ENCODE measurements at regions not wholly inside any gene's neighbourhood (a gene's known extent, or its start where the extent isn't known, plus 50 kb on each side); places are given as distances from the start of the nearest gene placed in this dataset.

DNA sequence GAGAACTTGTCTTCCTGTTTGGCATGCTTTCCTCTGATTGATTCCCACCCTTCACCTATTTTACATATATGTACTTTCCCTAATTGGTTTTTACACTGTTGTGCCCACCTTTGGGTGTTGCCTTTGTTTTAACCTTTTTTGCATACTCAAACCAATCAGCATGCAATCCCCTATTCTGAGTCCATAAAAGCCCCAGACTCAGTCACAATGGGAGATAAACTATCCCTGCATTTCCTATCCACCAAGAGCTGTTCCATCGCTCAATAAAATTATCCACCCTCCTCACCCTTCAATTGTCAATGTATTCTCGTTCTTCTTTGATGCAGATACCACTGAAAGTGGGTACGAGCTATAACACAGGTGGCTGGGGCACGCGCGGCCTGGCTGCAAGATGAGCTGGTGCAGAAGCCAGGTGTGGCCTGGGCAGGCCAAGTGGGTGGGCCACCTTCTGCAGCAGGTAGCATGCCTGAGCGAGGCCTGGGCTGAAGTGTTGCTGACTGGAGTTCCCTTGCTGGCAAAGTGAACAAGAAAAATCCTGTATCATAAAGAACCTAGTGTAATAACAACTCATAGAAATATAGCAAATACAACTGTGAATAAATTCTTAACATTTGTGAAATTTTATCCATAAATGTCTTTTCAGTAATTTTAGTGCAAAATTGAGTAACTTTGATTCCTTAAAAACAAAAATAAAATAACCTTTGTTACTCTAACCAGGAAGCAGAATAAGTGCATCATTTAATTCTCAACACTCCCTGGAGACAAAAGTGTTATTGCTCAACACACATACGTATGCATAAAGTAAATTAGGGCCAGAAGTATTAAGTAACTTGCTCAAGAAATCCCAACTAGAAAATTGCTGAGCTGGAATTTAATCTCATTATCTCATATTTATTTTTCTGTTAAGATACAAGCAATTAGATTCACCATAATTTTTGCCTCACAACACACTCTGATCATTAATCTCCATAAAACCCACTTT is 685.3 kb upstream of the EDIL3 start:
- TF ChIP-seq, protein P1, sequence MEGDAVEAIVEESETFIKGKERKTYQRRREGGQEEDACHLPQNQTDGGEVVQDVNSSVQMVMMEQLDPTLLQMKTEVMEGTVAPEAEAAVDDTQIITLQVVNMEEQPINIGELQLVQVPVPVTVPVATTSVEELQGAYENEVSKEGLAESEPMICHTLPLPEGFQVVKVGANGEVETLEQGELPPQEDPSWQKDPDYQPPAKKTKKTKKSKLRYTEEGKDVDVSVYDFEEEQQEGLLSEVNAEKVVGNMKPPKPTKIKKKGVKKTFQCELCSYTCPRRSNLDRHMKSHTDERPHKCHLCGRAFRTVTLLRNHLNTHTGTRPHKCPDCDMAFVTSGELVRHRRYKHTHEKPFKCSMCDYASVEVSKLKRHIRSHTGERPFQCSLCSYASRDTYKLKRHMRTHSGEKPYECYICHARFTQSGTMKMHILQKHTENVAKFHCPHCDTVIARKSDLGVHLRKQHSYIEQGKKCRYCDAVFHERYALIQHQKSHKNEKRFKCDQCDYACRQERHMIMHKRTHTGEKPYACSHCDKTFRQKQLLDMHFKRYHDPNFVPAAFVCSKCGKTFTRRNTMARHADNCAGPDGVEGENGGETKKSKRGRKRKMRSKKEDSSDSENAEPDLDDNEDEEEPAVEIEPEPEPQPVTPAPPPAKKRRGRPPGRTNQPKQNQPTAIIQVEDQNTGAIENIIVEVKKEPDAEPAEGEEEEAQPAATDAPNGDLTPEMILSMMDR (IDR thresholded peaks at IDR 0.05) = no peak
- TF ChIP-seq EZH2 (IDR thresholded peaks at IDR 0.05) = no peak

Data from neural progenitor cell (in vitro differentiated cells).